H9 (cell line): ENCODE measurements at regions not wholly inside any gene's neighbourhood (a gene's known extent, or its start where the extent isn't known, plus 50 kb on each side); places are given as distances from the start of the nearest gene placed in this dataset.
"Not testable (repeated sequence)": the region's sequence is repeated elsewhere in the genome, so short reads cannot be mapped to it uniquely, and the experiment has no call there.

Experiments used
- DNase-seq: peaks from one replicate; pipeline ENCODE4 v3.0.0-alpha.2; 2017
- H2AFZ ChIP-seq: one replicate; pipeline ENCODE4 v1.6.1; 2013; ENCODE audit warnings: mild to moderate bottlenecking, low read length, control low read depth, moderate library complexity
- H2AK5ac ChIP-seq: 2 replicates; pipeline ENCODE4 v1.6.1; 2013; ENCODE audit warnings: low read length, control low read depth, mixed read lengths; ENCODE audit not compliant: insufficient read length
- H2BK120ac ChIP-seq: one replicate; pipeline ENCODE4 v1.6.1; 2013; ENCODE audit warnings: low read depth, mild to moderate bottlenecking, low read length, control low read depth, inconsistent platforms; ENCODE audit not compliant: poor library complexity, severe bottlenecking
- H2BK12ac ChIP-seq: 2 replicates; pipeline ENCODE4 v1.6.1; 2013; ENCODE audit warnings: low read length, control low read depth, mixed read lengths, low read depth; ENCODE audit not compliant: insufficient read length
- H2BK15ac ChIP-seq: 2 replicates; pipeline ENCODE4 v1.6.1; 2013; ENCODE audit warnings: low read depth, low read length, control low read depth
- H2BK20ac ChIP-seq: one replicate; pipeline ENCODE4 v1.6.1; 2013; ENCODE audit warnings: low read depth, mild to moderate bottlenecking, low read length, control low read depth, inconsistent platforms; ENCODE audit not compliant: poor library complexity, severe bottlenecking
- H2BK5ac ChIP-seq: 2 replicates; pipeline ENCODE4 v1.6.1; 2013; ENCODE audit warnings: low read length, control low read depth, mixed read lengths; ENCODE audit not compliant: insufficient read length
- H3K14ac ChIP-seq: 2 replicates; pipeline ENCODE4 v1.6.1; 2013; ENCODE audit warnings: low read length, control low read depth; ENCODE audit not compliant: insufficient read depth
- H3K18ac ChIP-seq: 2 replicates; pipeline ENCODE4 v1.6.1; 2013; ENCODE audit warnings: low read depth, mild to moderate bottlenecking, mixed read lengths, low read length, control low read depth; ENCODE audit not compliant: insufficient read length
- H3K23ac ChIP-seq: 2 replicates; pipeline ENCODE4 v1.6.1; 2013; ENCODE audit warnings: low read length, control low read depth, mixed read lengths, low read depth; ENCODE audit not compliant: insufficient read length
- H3K23me2 ChIP-seq: 2 replicates; pipeline ENCODE4 v1.6.1; 2013; ENCODE audit warnings: low read depth, mild to moderate bottlenecking, mixed read lengths, low read length, control low read depth; ENCODE audit not compliant: insufficient read length, poor library complexity, severe bottlenecking
- H3K27ac ChIP-seq: 2 replicates; pipeline ENCODE4 v1.5.1; 2013; ENCODE audit warnings: low read length, control low read depth, mixed read lengths, low read depth; ENCODE audit not compliant: insufficient read length
- H3K27me3 ChIP-seq: 2 replicates; pipeline ENCODE4 v1.6.1; 2013; ENCODE audit warnings: low read length, control low read depth, inconsistent platforms; ENCODE audit not compliant: insufficient read depth
- H3K4ac ChIP-seq: 2 replicates; pipeline ENCODE4 v1.6.1; 2013; ENCODE audit warnings: low read depth, mild to moderate bottlenecking, control low read depth, inconsistent platforms, low read length, moderate library complexity
- H3K4me1 ChIP-seq: 2 replicates; pipeline ENCODE4 v1.6.1; 2013; ENCODE audit warnings: low read length, control low read depth, inconsistent platforms; ENCODE audit not compliant: insufficient read depth
- H3K4me2 ChIP-seq: 2 replicates; pipeline ENCODE4 v1.6.1; 2013; ENCODE audit warnings: low read length, control low read depth, mixed read lengths; ENCODE audit not compliant: insufficient read length, insufficient read depth
- H3K56ac ChIP-seq: 2 replicates; pipeline ENCODE4 v1.6.1; 2013; ENCODE audit warnings: low read depth, mild to moderate bottlenecking, mixed read lengths, low read length, control low read depth; ENCODE audit not compliant: insufficient read length
- H3K79me1 ChIP-seq: 2 replicates; pipeline ENCODE4 v1.6.1; 2013; ENCODE audit warnings: low read depth, mild to moderate bottlenecking, moderate library complexity, low read length, control low read depth, inconsistent platforms; ENCODE audit not compliant: insufficient read depth, poor library complexity, severe bottlenecking
- H3K79me2 ChIP-seq: 2 replicates; pipeline ENCODE4 v1.6.1; 2013; ENCODE audit warnings: low read length, control low read depth, inconsistent platforms; ENCODE audit not compliant: insufficient read depth
- H3K9ac ChIP-seq: 2 replicates; pipeline ENCODE4 v1.6.1; 2013; ENCODE audit warnings: low read length, control low read depth, mixed read lengths; ENCODE audit not compliant: insufficient read length; ENCODE audit errors: extremely low read depth
- H3K9me3 ChIP-seq: one replicate; pipeline ENCODE4 v1.6.1; 2013; ENCODE audit warnings: low read depth, low read length, inconsistent platforms; ENCODE audit not compliant: control insufficient read depth
- H3T11ph ChIP-seq: one replicate; pipeline ENCODE4 v1.6.1; 2013; ENCODE audit warnings: mild to moderate bottlenecking, low read length, control low read depth, inconsistent platforms
- H4K20me1 ChIP-seq: one replicate; pipeline ENCODE4 v1.6.1; 2013; ENCODE audit not compliant: control insufficient read depth, insufficient read length, insufficient read depth
- H4K5ac ChIP-seq: 2 replicates; pipeline ENCODE4 v1.6.1; 2013; ENCODE audit warnings: low read depth, mild to moderate bottlenecking, mixed read lengths, low read length, control low read depth; ENCODE audit not compliant: insufficient read length
- H4K8ac ChIP-seq: replicated peaks from 2 replicates; pipeline ENCODE4 v1.6.1; 2013; ENCODE audit warnings: low read length, control low read depth, mixed read lengths, low read depth; ENCODE audit not compliant: insufficient read length
- H4K91ac ChIP-seq: 2 replicates; pipeline ENCODE4 v1.6.1; 2013; ENCODE audit warnings: low read depth, mild to moderate bottlenecking, moderate library complexity, mixed read lengths, low read length, control low read depth; ENCODE audit not compliant: insufficient read length
- H3K27ac Mint-ChIP-seq, 3 experiments: 2 replicates in 2 of 3; 3 replicates in 1 of 3; pipeline ENCODE4 v1.8.0; 2020 to 2021; ENCODE audit warnings: mixed read lengths in 3 of 3, mild to moderate bottlenecking in 1 of 3, moderate library complexity in 1 of 3
- H3K27me3 Mint-ChIP-seq: 2 replicates; pipeline ENCODE4 v1.8.0; 2021; ENCODE audit warnings: low read depth, mild to moderate bottlenecking, moderate library complexity, mixed read lengths
- H3K36me3 Mint-ChIP-seq, 3 experiments: 2 replicates in 2 of 3; 3 replicates in 1 of 3; pipeline ENCODE4 v1.8.0; 2020 to 2021; ENCODE audit warnings: low read depth in 3 of 3, mixed read lengths in 3 of 3; ENCODE audit not compliant: insufficient read depth in 1 of 3
- H3K4me1 Mint-ChIP-seq, 2 experiments: 2 replicates each; pipeline ENCODE4 v1.8.0; 2020; ENCODE audit warnings: mixed read lengths in 2 of 2
- H3K4me3 Mint-ChIP-seq, 2 experiments: 2 replicates in 1 of 2; 3 replicates in 1 of 2; pipeline ENCODE4 v1.8.0; 2020 to 2021; ENCODE audit warnings: mild to moderate bottlenecking in 2 of 2, mixed read lengths in 2 of 2, moderate library complexity in 1 of 2
- H3K9me3 Mint-ChIP-seq, 2 experiments: 2 replicates in 1 of 2; 3 replicates in 1 of 2; pipeline ENCODE4 v1.8.0; 2020; ENCODE audit warnings: mild to moderate bottlenecking in 2 of 2, mixed read lengths in 2 of 2, moderate library complexity in 1 of 2
- WGBS: extraction: QIAGEN DNeasy Blood & Tissue Kit; methylation state at CpG from one replicate; pipeline ENCODE4 v1.1.7; 2013; ENCODE audit warnings: missing lambda C conversion rate, low lambda C conversion rate, mixed read lengths; ENCODE audit not compliant: insufficient read length; ENCODE audit errors: extremely low coverage; 5-methylcytosine and 5-hydroxymethylcytosine counted together

- H4K20me1 ChIP-seq, H2BK20ac ChIP-seq, H3K4me3 Mint-ChIP-seq, H2BK120ac ChIP-seq, H3K27ac ChIP-seq, H3K4me1 ChIP-seq, H3K23ac ChIP-seq, H3K79me2 ChIP-seq, H4K5ac ChIP-seq, H3K27me3 ChIP-seq, H3K23me2 ChIP-seq, H3K27me3 Mint-ChIP-seq, DNase-seq, H3K79me1 ChIP-seq, H3K27ac Mint-ChIP-seq, H2AK5ac ChIP-seq, H3K4ac ChIP-seq, H3K9me3 ChIP-seq, H4K91ac ChIP-seq, H4K8ac ChIP-seq, H3K9ac ChIP-seq, H3K56ac ChIP-seq, H3T11ph ChIP-seq, H2AFZ ChIP-seq, H3K14ac ChIP-seq, H2BK15ac ChIP-seq, H3K4me2 ChIP-seq, H2BK5ac ChIP-seq, H3K18ac ChIP-seq, H3K36me3 Mint-ChIP-seq, H2BK12ac ChIP-seq: not testable (repeated sequence)
- Mint-ChIP-seq H3K4me1 (peaks cover 0 to 11% of the 10 kb centered on the region in 2 experiments; a peak in 2 of 4 replicates), H3K9me3 (peaks cover 50 to 54% of the 10 kb centered on the region in 2 experiments)
- WGBS: no CpG with 5 or more reads among the region's 1 CpG
Measured at GRCh38 chr3:91504874-91505273, 2397.5 kb downstream of the EPHA3 start.
